Esophagus squamous epithelium (tissue), 4 donors: ENCODE measurements at regions not wholly inside any gene's neighbourhood (a gene's known extent, or its start where the extent isn't known, plus 50 kb on each side); places are given as distances from the start of the nearest gene placed in this dataset.

Experiments
- CTCF ChIP-seq, 6 experiments: fragments of 450-650 bp in 4 of 6; fragments of 200-600 bp in 2 of 6; sonication (generic) in 2 of 6; IDR thresholded peaks; one replicate each; pipeline ENCODE4 v1.5.1; 2016 to 2019; ENCODE audit warnings: antibody characterized with exemption in 6 of 6, mild to moderate bottlenecking in 4 of 6, moderate library complexity in 4 of 6
- POLR2A ChIP-seq, 4 donors: fragments of 450-650 bp; IDR thresholded peaks; one replicate each; pipeline ENCODE4 v1.6.1; 2017; ENCODE audit warnings: antibody characterized with exemption in 4 of 4, mild to moderate bottlenecking in 4 of 4, moderate library complexity in 3 of 4

DNA sequence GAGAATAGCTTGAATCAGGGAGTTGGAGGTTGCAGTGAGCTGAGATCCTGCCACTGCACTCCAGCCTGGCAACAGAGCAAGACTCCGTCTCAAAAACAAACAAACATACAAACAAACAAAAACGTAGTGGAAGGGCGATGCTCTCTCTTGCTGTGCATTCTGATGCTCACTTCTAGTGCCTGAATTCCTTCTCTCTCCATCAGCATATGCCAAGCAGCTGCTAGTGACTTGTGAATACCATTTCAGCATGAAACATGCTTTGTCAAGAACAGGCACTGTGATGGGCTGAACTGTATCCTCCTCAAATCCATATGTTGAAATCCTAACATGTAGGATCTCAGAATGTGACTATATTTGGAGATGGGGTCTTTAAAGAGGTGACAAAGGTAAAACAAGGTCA is 537.1 kb upstream of the AMELY start:
- TF ChIP-seq CTCF (IDR thresholded peaks at IDR 0.05) (no peak), POLR2A (IDR thresholded peaks at IDR 0.05) (no peak)
